Memory B cell (primary cell): ENCODE measurements at regions not wholly inside any gene's neighbourhood (a gene's known extent, or its start where the extent isn't known, plus 50 kb on each side); places are given as distances from the start of the nearest gene placed in this dataset.

Experiments
- ATAC-seq: fragments of 150-1000 bp; cut with Tn5 transposase; 2 replicates; pipeline ENCODE4 v1.10.0; 2021; ENCODE audit warnings: low read depth, mild to moderate bottlenecking, moderate library complexity
- DNase-seq, 2 donors: peaks; one replicate each; pipeline ENCODE4 v3.0.0; 2022; ENCODE audit warnings: low spot score in 2 of 2
- H3K27ac Mint-ChIP-seq: one replicate; pipeline ENCODE4 v1.8.0; 2022; ENCODE audit warnings: mild to moderate bottlenecking, moderate library complexity, mixed read lengths
- H3K27me3 Mint-ChIP-seq: one replicate; pipeline ENCODE4 v1.8.0; 2022; ENCODE audit warnings: mixed read lengths
- H3K36me3 Mint-ChIP-seq: one replicate; pipeline ENCODE4 v1.8.0; 2022; ENCODE audit warnings: mild to moderate bottlenecking, mixed read lengths
- H3K4me1 Mint-ChIP-seq: one replicate; pipeline ENCODE4 v1.8.0; 2022; ENCODE audit warnings: mixed read lengths
- H3K4me3 Mint-ChIP-seq: one replicate; pipeline ENCODE4 v1.8.0; 2022; ENCODE audit warnings: mild to moderate bottlenecking, moderate library complexity, mixed read lengths
- H3K9me3 Mint-ChIP-seq: one replicate; pipeline ENCODE4 v1.8.0; 2022; ENCODE audit warnings: mixed read lengths

DNA sequence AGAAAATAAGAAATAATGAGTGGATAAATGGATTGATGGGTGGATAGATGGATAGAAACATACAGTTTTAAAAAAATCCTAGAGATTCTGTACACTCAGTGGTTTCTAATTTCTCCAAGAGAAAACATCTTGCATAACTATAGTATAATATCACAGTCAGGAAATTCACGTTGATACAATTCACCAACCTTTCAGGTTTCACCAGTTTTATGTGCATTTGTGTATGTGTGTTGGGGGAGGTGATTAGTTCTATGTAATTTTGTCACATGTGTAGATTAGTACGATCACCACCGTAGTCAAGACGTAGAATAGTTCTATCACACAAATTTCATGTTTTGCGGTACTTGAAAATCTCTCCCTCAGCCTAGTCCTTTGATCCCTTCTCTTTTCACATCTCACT is 288.2 kb upstream of the LRATD1 start:
- H3K9me3 Mint-ChIP-seq = no peaks in the 10 kb centered on the region

DNA sequence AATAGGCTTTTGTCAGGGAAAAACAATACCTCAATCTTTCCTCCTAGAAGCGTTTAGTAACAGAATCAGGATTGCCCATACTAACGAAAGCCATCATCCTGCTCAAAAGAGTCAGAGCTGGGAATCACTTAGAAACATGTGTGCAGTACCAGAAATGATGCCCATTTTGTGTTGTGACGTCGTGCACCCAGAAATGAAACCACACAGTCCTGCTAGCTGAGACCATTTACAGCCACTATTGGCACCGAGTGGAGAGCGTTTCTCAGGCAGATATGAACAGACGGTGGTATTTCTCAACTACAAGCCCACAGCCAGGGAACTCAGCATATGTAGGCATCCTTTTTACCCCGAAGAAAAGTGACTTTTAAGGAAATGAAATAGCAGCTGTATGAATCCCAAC is 284.3 kb upstream of the LRATD1 start:
- H3K4me3 Mint-ChIP-seq = no peak overlapping the region
- no peak overlapping the region for H3K27ac Mint-ChIP-seq
- no peaks in the 10 kb centered on the region for H3K4me1 Mint-ChIP-seq
- no peak for ATAC-seq
- no peak for DNase-seq
- no peaks in the 10 kb centered on the region for H3K36me3 Mint-ChIP-seq
- H3K9me3 Mint-ChIP-seq = peaks cover 3% of the 10 kb centered on the region
- no peaks in the 10 kb centered on the region for H3K27me3 Mint-ChIP-seq

More for the DNA sequence above, 288.2 kb upstream of the LRATD1 start:
- DNase-seq = no peak
- ATAC-seq = no peak
- H3K27me3 Mint-ChIP-seq = no peaks in the 10 kb centered on the region
- H3K4me1 Mint-ChIP-seq = no peaks in the 10 kb centered on the region
- no peaks in the 10 kb centered on the region for H3K36me3 Mint-ChIP-seq
- no peak overlapping the region for H3K4me3 Mint-ChIP-seq
- no peak overlapping the region for H3K27ac Mint-ChIP-seq

DNA sequence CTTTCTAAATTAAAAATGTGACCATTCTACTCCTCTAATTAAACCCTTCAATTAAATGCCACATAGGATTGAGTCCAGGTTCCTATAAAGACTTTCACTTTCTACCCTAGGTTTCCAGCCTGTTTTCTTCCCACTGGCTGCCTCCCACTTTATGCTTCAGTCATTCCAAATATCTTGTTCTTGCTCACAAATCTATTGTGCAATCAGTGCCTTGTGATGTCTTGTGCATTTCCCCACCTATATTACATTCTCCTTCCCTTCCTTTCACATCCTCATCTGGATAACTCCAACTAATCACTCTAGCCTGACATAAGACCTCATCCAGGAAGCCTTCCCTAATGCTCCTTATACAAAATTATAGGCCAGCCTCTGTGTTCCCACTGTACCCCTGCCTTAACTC is 281.7 kb upstream of the LRATD1 start:
- H3K27ac Mint-ChIP-seq = no peak overlapping the region
- no peak overlapping the region for H3K4me3 Mint-ChIP-seq
- H3K27me3 Mint-ChIP-seq = no peaks in the 10 kb centered on the region
- H3K36me3 Mint-ChIP-seq = no peaks in the 10 kb centered on the region
- peaks cover 3% of the 10 kb centered on the region for H3K9me3 Mint-ChIP-seq
- DNase-seq (no peak), ATAC-seq (no peak)
- no peaks in the 10 kb centered on the region for H3K4me1 Mint-ChIP-seq

DNA sequence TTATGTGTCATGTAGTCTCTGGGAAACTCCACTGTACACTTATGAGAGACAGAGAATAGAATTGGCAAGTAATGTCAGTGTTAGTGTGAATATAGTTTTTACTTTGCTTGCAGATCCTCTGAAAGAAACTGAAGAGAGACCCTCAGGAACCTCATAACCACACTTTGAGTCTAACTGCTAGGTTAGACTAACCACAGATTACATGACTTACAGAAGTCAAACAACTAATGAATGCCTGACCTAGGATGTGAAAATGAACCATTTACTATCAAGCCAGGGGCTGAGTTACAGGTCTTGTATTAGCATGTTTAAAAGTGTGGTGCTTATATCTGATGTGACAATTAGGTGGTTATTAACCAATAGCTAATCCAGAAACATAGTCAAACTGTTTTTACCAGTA is 280.4 kb upstream of the LRATD1 start:
- no peak for DNase-seq
- Mint-ChIP-seq H3K9me3 (peaks cover 4% of the 10 kb centered on the region), H3K4me3 (no peak overlapping the region), H3K36me3 (no peaks in the 10 kb centered on the region), H3K27ac (no peak overlapping the region), H3K4me1 (no peaks in the 10 kb centered on the region), H3K27me3 (no peaks in the 10 kb centered on the region)
- no peak for ATAC-seq

DNA sequence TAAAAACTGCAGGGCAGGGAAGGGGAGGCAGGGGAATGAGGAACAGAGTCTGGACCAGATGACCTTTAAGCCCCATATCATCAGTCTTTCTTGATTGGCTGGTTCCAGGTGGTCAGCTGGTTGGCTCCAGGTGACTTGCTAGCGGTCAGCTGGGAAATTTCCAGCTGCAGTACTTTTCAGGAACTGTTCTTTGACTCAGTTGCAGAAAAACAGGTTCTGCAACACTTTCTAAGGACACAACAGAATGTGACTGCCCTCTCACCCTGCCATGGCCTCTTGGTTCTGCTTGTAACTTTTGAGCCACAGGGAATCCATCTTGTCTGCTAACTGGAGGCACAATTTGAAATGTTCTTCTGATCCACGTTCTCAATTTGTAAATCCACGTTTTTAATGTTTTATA is 278.3 kb upstream of the LRATD1 start:
- Mint-ChIP-seq H3K4me1 (no peaks in the 10 kb centered on the region), H3K9me3 (peaks cover 4% of the 10 kb centered on the region), H3K27me3 (no peaks in the 10 kb centered on the region), H3K36me3 (no peaks in the 10 kb centered on the region), H3K4me3 (no peak overlapping the region), H3K27ac (no peak overlapping the region)
- DNase-seq (no peak), ATAC-seq (no peak)

DNA sequence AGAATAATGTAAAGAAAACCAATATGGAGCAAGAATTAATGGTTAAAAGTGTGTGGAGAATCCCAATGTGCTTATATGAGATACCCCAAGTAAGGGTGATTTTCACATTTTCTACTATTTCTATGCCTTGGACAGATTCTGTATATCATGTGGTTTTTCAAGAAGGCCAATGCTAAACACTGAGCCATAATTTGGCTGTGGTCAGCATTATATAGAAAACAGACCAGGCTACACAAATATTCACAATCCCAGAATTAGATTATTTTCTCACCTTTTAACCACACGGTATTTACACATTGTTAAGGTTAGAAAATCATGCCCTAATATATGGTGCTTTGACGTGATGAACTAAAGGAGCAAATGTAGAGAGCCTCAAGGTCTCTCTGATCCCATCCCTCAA is 277.4 kb upstream of the LRATD1 start:
- H3K4me3 Mint-ChIP-seq = no peak overlapping the region
- no peaks in the 10 kb centered on the region for H3K27me3 Mint-ChIP-seq
- ATAC-seq = no peak
- peaks cover 4% of the 10 kb centered on the region for H3K9me3 Mint-ChIP-seq
- DNase-seq = no peak
- H3K4me1 Mint-ChIP-seq = no peaks in the 10 kb centered on the region
- H3K27ac Mint-ChIP-seq = no peak overlapping the region
- H3K36me3 Mint-ChIP-seq = no peaks in the 10 kb centered on the region

DNA sequence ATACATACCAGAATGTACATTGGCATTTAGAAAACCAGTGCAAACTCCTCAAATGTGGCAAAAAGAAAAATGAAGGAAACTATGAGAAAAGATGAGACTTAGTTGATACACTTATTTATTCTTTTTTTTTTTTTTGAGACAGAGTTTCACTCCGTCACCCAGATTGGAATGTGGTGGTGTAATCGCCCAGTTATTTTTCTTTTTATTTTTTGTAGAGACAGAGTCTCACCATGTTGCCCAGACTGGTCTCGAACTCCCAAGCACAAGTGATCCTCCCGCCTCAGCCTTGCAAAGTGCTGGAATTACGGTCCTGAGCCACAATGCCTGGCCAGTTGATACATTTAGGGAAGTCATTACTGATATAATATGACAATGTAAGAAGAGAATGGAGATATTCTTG is 274.2 kb upstream of the LRATD1 start:
- no peak overlapping the region for H3K27ac Mint-ChIP-seq
- no peaks in the 10 kb centered on the region for H3K4me1 Mint-ChIP-seq
- ATAC-seq (no peak), DNase-seq (no peak)
- H3K4me3 Mint-ChIP-seq = no peak overlapping the region
- H3K9me3 Mint-ChIP-seq = peaks cover 1% of the 10 kb centered on the region
- no peaks in the 10 kb centered on the region for H3K27me3 Mint-ChIP-seq
- H3K36me3 Mint-ChIP-seq = no peaks in the 10 kb centered on the region

DNA sequence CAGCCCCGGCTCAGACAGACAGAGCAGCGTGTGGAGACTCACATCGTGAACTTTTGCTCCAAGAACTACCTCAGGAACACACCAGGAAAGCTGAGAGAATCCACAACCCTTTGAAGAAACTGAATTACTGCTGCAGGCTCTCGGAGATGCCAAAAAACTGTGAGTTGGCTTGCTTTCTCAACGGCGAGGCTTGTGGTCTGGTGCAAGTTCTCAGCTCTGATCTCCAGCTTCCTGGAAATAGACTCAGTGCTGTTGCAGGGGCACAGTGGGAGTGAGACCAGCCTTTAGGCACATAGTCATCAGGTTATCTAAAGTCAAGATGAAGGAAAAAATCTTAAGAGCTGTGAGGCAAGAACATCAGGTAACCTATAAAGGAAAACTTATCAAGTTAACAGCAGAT is 273.7 kb upstream of the LRATD1 start:
- DNase-seq (no peak), ATAC-seq (no peak)
- Mint-ChIP-seq H3K9me3 (peaks cover 2% of the 10 kb centered on the region), H3K27ac (no peak overlapping the region), H3K4me3 (no peak overlapping the region), H3K36me3 (no peaks in the 10 kb centered on the region), H3K4me1 (no peaks in the 10 kb centered on the region), H3K27me3 (no peaks in the 10 kb centered on the region)

DNA sequence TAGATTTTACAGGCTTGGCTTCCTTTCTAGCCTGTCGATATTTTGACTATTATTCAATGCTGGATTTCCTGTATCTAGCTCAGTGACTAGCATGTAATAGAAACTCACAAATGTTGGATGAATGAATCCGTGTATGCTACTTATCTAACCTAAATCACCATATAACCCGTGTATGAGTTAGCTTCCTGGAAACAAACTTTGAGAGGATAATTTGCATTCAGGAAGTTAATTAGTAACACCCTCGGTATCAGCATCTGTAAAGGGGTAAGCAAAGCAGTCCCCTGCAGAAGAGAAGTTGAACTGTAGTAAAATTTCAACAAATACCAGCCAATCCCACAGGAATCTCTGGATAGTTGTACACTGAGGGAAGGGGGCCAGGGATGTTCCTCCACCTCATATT is 269.4 kb upstream of the LRATD1 start:
- Mint-ChIP-seq H3K9me3 (peaks cover 1% of the 10 kb centered on the region), H3K36me3 (no peaks in the 10 kb centered on the region), H3K4me1 (no peaks in the 10 kb centered on the region), H3K27me3 (no peaks in the 10 kb centered on the region), H3K27ac (no peak overlapping the region), H3K4me3 (no peak overlapping the region)
- ATAC-seq (no peak), DNase-seq (no peak)

DNA sequence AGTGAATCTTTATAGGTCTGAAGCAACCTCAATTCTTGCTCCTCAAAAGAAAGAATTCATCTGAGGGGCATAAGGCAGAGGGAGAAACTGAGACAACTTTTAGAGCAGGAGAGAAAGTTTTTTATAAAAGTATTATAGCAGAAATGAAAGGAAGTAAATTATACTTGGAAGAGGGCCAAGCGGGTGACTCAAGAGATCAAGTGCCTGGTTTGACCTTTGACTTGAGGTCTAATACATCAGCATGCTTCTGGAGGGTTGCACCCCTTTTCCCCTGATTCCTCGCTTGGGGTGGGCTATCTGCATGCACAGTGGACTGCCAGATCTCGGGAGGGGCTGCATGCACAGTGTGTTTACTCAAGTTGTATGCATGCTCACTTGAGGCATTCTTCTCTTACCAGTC is 268.5 kb upstream of the LRATD1 start:
- Mint-ChIP-seq H3K4me1 (no peaks in the 10 kb centered on the region), H3K36me3 (no peaks in the 10 kb centered on the region), H3K9me3 (peaks cover 1% of the 10 kb centered on the region), H3K27me3 (no peaks in the 10 kb centered on the region), H3K27ac (no peak overlapping the region), H3K4me3 (no peak overlapping the region)
- no peak for DNase-seq
- no peak for ATAC-seq

DNA sequence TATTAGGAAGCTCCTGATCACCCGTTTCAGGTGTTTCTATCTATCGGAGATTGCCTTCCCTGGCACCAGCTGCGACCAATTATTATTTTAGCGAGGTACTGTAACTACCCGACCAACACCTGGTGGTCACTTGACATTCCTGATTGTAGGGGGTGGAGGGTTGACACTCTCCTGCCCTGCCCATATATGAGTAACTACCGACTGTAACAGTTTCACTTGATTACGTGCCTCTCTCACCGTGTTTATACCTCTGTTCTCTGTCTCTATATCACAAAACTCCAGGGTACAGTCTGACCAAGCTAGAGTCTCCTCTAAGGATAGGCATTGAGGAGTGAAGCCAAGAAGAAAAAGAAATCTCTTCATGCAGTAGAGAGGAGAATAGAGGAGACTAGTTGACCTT is 268.0 kb upstream of the LRATD1 start:
- H3K27ac Mint-ChIP-seq = no peak overlapping the region
- H3K4me3 Mint-ChIP-seq = no peak overlapping the region
- no peaks in the 10 kb centered on the region for H3K4me1 Mint-ChIP-seq
- no peaks in the 10 kb centered on the region for H3K27me3 Mint-ChIP-seq
- DNase-seq (no peak), ATAC-seq (no peak)
- no peaks in the 10 kb centered on the region for H3K36me3 Mint-ChIP-seq
- peaks cover 1% of the 10 kb centered on the region for H3K9me3 Mint-ChIP-seq

DNA sequence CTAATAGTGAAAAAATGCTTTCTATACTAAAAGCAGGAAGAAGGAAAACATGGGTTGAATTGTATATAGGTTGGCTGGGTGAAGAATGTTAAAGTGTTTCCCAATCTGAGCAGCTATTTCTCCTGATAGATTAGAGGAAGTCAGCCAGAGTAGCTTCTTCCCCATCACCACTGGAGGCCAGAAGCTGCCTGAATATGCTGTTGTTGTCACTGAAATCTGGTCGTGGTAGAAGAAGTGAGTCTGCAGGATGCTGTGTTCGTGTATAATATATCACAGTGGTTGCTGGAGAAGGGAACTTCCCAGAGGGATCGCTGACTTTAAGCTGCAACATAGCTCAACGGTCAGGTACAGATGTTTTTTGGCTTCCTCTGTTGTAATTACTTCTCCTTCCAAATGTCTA is 247.5 kb upstream of the LRATD1 start:
- H3K4me1 Mint-ChIP-seq = no peaks in the 10 kb centered on the region
- H3K9me3 Mint-ChIP-seq = peaks cover 1% of the 10 kb centered on the region
- ATAC-seq (no peak), DNase-seq (no peak)
- no peaks in the 10 kb centered on the region for H3K27me3 Mint-ChIP-seq
- H3K27ac Mint-ChIP-seq = no peak overlapping the region
- peaks cover under 1% of the 10 kb centered on the region for H3K36me3 Mint-ChIP-seq
- no peak overlapping the region for H3K4me3 Mint-ChIP-seq

DNA sequence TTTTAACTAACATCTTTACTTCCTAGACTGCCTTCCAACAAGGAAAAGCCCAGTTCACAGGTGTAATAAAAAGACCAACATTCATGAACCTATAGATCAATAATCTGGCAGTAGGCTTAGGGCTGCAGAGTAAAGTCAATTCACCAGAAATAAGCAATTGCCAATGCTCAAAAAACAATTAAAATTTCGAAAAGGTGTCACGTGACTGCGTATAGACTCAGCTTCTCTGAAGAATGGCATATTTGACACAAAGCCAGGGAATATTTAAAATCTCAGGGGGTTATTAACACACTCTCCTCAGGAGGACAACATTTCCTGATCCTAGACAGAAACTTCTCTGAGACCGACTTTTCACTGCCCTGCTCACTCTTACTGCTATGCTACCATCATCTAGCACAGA is 245.2 kb upstream of the LRATD1 start:
- Mint-ChIP-seq H3K4me1 (no peaks in the 10 kb centered on the region), H3K36me3 (no peaks in the 10 kb centered on the region), H3K4me3 (no peak overlapping the region), H3K27ac (no peak overlapping the region), H3K27me3 (no peaks in the 10 kb centered on the region), H3K9me3 (no peaks in the 10 kb centered on the region)
- ATAC-seq = no peak
- DNase-seq = no peak

DNA sequence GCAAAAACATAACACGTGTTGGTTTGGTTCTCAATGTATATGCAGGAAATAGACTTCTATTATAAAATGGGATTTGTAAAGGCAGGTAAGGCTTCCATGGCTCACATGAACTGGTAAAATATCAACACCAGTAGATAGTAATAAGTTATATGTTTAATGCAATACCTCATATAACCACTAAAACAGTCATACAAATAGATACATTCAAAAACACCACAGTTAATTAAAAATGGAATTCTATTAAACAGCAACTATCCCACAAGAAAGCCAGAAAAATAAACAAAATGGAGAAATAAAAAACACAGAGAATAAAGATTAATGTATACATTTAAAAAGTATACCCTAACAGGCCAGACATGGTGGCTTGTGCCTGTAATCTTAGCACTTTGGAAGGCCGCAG is 243.8 kb upstream of the LRATD1 start:
- H3K4me3 Mint-ChIP-seq = no peak overlapping the region
- DNase-seq (no peak), ATAC-seq (no peak)
- H3K36me3 Mint-ChIP-seq = no peaks in the 10 kb centered on the region
- no peaks in the 10 kb centered on the region for H3K9me3 Mint-ChIP-seq
- no peaks in the 10 kb centered on the region for H3K27me3 Mint-ChIP-seq
- H3K4me1 Mint-ChIP-seq = no peaks in the 10 kb centered on the region
- no peak overlapping the region for H3K27ac Mint-ChIP-seq

DNA sequence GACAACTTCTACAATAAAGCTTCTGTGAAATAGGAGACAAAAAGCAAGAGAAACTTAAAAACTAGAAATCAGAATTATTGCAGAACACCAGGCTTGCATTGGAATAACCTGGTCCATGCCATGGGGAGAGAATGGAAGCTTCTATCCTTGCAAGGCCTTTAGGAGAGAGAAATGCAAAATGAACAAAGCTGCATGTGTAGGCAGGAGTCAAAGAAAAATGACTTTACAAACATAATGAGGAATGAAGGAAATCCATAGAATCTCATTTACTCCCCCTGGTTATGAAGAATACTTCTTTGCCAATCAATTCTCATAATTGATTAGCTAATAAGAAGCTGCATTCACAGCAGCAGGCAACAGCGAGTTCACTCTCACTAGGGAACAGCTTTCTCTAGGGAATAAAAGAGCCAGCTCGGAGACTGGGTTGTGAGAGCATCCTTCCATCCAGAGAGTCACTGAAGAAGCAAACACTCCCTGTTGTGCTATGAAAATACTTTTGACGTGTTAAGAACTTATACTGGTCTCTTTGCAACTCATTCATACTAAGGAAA is 235.9 kb upstream of the LRATD1 start:
- ATAC-seq (no peak), DNase-seq (no peak)
- Mint-ChIP-seq H3K4me1 (no peaks in the 10 kb centered on the region), H3K4me3 (no peak overlapping the region), H3K9me3 (no peaks in the 10 kb centered on the region), H3K36me3 (no peaks in the 10 kb centered on the region), H3K27me3 (no peaks in the 10 kb centered on the region), H3K27ac (no peak overlapping the region)

DNA sequence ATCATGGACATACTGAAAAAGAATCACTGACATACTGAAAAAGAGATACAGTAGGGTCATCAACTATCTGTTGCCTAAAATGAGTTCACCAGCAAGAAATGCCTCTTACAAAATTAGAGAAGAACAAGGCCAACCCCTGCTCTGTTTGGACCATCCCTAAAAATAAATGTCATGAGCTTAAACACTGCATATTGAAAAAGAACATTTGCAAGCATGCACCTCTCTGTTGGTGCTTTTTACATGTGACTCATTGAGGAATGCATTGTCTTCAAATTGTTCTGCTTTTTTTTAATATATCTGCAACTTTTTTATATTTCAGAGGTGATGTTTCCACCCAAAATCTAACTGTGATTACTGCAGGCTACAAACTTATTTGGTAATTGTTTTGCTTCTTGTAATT is 233.9 kb upstream of the LRATD1 start:
- no peak for ATAC-seq
- Mint-ChIP-seq H3K36me3 (no peaks in the 10 kb centered on the region), H3K4me1 (no peaks in the 10 kb centered on the region), H3K9me3 (no peaks in the 10 kb centered on the region), H3K27ac (no peak overlapping the region), H3K4me3 (no peak overlapping the region), H3K27me3 (no peaks in the 10 kb centered on the region)
- DNase-seq = no peak
